GM12878 (cell line): ENCODE measurements at regions not wholly inside any gene's neighbourhood (a gene's known extent, or its start where the extent isn't known, plus 50 kb on each side); places are given as distances from the start of the nearest gene placed in this dataset.

Experiments used
- PKNOX1 ChIP-seq: fragments of 450-650 bp; IDR thresholded peaks from 2 replicates; pipeline ENCODE4 v1.6.1; 2016; ENCODE audit warnings: mild to moderate bottlenecking
- TCF3 ChIP-seq: IDR thresholded peaks from 2 replicates; pipeline ENCODE4 v1.6.1; 2012; ENCODE audit warnings: low read depth, mild to moderate bottlenecking, low read length, borderline replicate concordance; ENCODE audit not compliant: insufficient read depth

DNA sequence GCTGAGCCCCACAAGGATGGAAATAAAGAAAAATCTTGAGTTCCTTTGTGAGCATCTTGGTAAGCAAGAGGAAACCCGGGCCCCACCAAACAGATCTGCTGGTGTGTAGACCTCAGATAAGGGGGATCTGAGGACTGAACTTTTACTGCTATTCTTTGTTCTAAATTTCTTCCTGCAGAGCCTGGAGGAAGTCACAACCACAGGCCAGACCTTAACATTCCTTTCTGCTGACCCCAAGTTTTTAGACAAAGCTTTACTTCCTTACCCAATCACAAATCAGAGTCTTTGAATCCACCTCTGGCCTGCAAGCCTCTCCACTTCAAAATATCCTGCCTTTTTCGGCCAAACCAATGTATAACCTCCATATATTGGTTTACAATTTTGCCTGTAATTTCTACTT, 352.6 kb upstream of the AUTS2 start:
- TF ChIP-seq PKNOX1 (no peak), TCF3 (no peak)
